ENCODE measurements at regions not wholly inside any gene's neighbourhood (a gene's known extent, or its start where the extent isn't known, plus 50 kb on each side); places are given as distances from the start of the nearest gene placed in this dataset.

- Mint-ChIP-seq H3K9me3 (peaks cover 9% of the 10 kb centered on the region), H3K27ac (no peak overlapping the region), H3K36me3 (no peaks in the 10 kb centered on the region), H3K4me3 (no peak overlapping the region), H3K27me3 (ENCODE audit: low read depth) (no peaks in the 10 kb centered on the region), H3K4me1 (peaks cover 16% of the 10 kb centered on the region)
- TF ChIP-seq, protein P1, sequence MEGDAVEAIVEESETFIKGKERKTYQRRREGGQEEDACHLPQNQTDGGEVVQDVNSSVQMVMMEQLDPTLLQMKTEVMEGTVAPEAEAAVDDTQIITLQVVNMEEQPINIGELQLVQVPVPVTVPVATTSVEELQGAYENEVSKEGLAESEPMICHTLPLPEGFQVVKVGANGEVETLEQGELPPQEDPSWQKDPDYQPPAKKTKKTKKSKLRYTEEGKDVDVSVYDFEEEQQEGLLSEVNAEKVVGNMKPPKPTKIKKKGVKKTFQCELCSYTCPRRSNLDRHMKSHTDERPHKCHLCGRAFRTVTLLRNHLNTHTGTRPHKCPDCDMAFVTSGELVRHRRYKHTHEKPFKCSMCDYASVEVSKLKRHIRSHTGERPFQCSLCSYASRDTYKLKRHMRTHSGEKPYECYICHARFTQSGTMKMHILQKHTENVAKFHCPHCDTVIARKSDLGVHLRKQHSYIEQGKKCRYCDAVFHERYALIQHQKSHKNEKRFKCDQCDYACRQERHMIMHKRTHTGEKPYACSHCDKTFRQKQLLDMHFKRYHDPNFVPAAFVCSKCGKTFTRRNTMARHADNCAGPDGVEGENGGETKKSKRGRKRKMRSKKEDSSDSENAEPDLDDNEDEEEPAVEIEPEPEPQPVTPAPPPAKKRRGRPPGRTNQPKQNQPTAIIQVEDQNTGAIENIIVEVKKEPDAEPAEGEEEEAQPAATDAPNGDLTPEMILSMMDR (IDR thresholded peaks at IDR 0.05; ENCODE audit: unreplicated experiment) = no peak
- no peak for DNase-seq (ENCODE audit: low spot score in 2 of 2, unreplicated experiment in 2 of 2)
These were observed 192.2 kb downstream of the TMTC3 start for GRCh38 chr12:88334271-88334670.

- H3K9me3 Mint-ChIP-seq = peaks cover 9% of the 10 kb centered on the region
- H3K4me1 Mint-ChIP-seq = peaks cover 16% of the 10 kb centered on the region
- no peak overlapping the region for H3K4me3 Mint-ChIP-seq
- no peaks in the 10 kb centered on the region for H3K36me3 Mint-ChIP-seq
- H3K27me3 Mint-ChIP-seq (ENCODE audit: low read depth) = no peaks in the 10 kb centered on the region
- DNase-seq (ENCODE audit: low spot score in 2 of 2, unreplicated experiment in 2 of 2) = no peak
- H3K27ac Mint-ChIP-seq = no peak overlapping the region
- TF ChIP-seq, protein P1 (IDR thresholded peaks at IDR 0.05; ENCODE audit: unreplicated experiment) = no peak
These were observed 194.1 kb downstream of the TMTC3 start for GRCh38 chr12:88336076-88336739.

DNA sequence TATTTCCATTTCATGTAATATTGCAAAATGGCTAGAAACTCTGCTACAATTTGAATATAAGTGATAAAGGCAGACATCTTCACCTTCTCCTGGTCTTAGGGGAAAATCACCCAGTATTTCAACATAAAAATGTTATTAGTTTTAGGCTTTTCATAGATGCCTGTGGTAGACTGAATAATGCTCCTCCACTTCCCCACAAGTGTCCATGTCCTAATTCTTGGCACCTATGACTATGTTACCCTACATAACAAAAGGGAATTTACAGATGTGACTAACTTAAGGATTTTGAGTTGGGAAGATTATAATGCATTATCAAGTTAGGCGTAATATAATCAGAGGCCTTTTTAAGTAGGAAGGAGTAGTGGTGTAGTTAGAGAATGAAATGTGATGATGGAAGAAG lies 196.4 kb downstream of the TMTC3 start:
- peaks cover 9% of the 10 kb centered on the region for H3K9me3 Mint-ChIP-seq
- no peak overlapping the region for H3K27ac Mint-ChIP-seq
- H3K4me1 Mint-ChIP-seq = peaks cover 14% of the 10 kb centered on the region
- no peaks in the 10 kb centered on the region for H3K36me3 Mint-ChIP-seq
- DNase-seq (ENCODE audit: low spot score in 2 of 2, unreplicated experiment in 2 of 2) = no peak
- no peak overlapping the region for H3K4me3 Mint-ChIP-seq
- TF ChIP-seq, protein P1 (IDR thresholded peaks at IDR 0.05; ENCODE audit: unreplicated experiment) = no peak
- H3K27me3 Mint-ChIP-seq (ENCODE audit: low read depth) = no peaks in the 10 kb centered on the region

GRCh38 chr12:88339254-88339949 lies 197.3 kb downstream of the TMTC3 start:
- Mint-ChIP-seq H3K4me3 (no peak overlapping the region), H3K36me3 (no peaks in the 10 kb centered on the region), H3K9me3 (peaks cover 9% of the 10 kb centered on the region), H3K4me1 (peaks cover 6% of the 10 kb centered on the region), H3K27ac (no peak overlapping the region), H3K27me3 (ENCODE audit: low read depth) (no peaks in the 10 kb centered on the region)
- DNase-seq (ENCODE audit: low spot score in 2 of 2, unreplicated experiment in 2 of 2) = no peak
- TF ChIP-seq, protein P1 (IDR thresholded peaks at IDR 0.05; ENCODE audit: unreplicated experiment) = no peak

DNA sequence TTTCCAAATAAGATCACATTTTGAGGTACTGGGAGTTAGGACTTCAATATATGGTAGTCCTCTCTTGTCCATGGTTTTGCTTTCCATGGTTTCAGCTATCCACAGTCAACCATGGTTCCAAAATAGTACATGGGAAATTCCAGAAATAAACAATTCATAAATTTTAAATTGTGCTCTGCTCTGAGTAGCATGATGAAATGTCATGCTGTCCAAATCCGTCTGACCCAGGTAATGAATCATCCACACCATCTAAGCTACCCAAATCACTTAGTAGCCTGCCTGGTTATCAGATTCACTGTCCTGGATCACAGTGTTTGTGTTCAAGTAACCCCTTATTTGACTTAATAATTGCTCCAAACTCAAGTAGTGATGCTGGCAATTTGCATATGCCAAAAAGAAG lies 197.9 kb downstream of the TMTC3 start:
- no peak for DNase-seq (ENCODE audit: low spot score in 2 of 2, unreplicated experiment in 2 of 2)
- no peak overlapping the region for H3K27ac Mint-ChIP-seq

More for the DNA sequence above, 197.9 kb downstream of the TMTC3 start:
- Mint-ChIP-seq H3K9me3 (peaks cover 9% of the 10 kb centered on the region), H3K4me1 (peaks cover 6% of the 10 kb centered on the region), H3K4me3 (no peak overlapping the region), H3K36me3 (no peaks in the 10 kb centered on the region), H3K27me3 (ENCODE audit: low read depth) (no peaks in the 10 kb centered on the region)
- TF ChIP-seq, protein P1 (IDR thresholded peaks at IDR 0.05; ENCODE audit: unreplicated experiment) = no peak
